ENCODE measurements at regions not wholly inside any gene's neighbourhood (a gene's known extent, or its start where the extent isn't known, plus 50 kb on each side); places are given as distances from the start of the nearest gene placed in this dataset.

DNA sequence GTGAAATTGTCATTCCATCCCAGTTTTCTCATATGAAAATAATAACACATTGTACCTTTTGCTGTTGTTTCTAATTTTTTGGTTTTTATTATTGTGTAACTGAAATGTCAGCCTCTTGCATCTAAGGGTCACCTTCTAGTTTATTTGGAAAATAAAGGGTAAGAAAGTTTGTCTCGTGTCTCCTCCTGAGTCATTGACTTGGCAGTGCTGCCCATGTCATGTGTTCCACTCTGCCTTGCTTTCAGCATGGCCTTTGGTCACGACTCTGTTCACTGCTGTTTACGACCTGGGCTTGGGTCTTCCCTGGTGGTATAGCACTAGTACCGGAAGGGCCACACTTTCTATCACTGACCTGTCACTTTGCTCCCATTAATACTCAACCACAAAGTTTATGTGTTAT lies 171.4 kb upstream of the RSPO3 start:
- Mint-ChIP-seq H3K9me3 (no peaks in the 10 kb centered on the region), H3K4me3 (no peak overlapping the region), H3K27me3 (ENCODE audit: insufficient read depth, low read depth, poor library complexity) (peaks cover 5% of the 10 kb centered on the region), H3K36me3 (ENCODE audit: low read depth) (no peaks in the 10 kb centered on the region), H3K4me1 (no peaks in the 10 kb centered on the region), H3K27ac (no peak overlapping the region)
- H3F3A ChIP-seq (replicated peaks; ENCODE audit: low read depth): no peaks in the 10 kb centered on the region
- H4K20me1 ChIP-seq (replicated peaks; ENCODE audit: insufficient read depth): no peaks in the 10 kb centered on the region
- H3K4me2 ChIP-seq: no peak overlapping the region
- H3K9me2 ChIP-seq (ENCODE audit: insufficient read depth): no peaks in the 10 kb centered on the region
- TF ChIP-seq EZH2phosphoT487 (IDR thresholded peaks at IDR 0.05; ENCODE audit: unreplicated experiment) (no peak), STAT1 (IDR thresholded peaks at IDR 0.05; ENCODE audit: unreplicated experiment) (no peak)
- TF ChIP-seq, protein P1, sequence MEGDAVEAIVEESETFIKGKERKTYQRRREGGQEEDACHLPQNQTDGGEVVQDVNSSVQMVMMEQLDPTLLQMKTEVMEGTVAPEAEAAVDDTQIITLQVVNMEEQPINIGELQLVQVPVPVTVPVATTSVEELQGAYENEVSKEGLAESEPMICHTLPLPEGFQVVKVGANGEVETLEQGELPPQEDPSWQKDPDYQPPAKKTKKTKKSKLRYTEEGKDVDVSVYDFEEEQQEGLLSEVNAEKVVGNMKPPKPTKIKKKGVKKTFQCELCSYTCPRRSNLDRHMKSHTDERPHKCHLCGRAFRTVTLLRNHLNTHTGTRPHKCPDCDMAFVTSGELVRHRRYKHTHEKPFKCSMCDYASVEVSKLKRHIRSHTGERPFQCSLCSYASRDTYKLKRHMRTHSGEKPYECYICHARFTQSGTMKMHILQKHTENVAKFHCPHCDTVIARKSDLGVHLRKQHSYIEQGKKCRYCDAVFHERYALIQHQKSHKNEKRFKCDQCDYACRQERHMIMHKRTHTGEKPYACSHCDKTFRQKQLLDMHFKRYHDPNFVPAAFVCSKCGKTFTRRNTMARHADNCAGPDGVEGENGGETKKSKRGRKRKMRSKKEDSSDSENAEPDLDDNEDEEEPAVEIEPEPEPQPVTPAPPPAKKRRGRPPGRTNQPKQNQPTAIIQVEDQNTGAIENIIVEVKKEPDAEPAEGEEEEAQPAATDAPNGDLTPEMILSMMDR (conservative IDR thresholded peaks at IDR 0.05; ENCODE audit: low read depth in 2 of 2): no peak
- TF ChIP-seq, protein P2, sequence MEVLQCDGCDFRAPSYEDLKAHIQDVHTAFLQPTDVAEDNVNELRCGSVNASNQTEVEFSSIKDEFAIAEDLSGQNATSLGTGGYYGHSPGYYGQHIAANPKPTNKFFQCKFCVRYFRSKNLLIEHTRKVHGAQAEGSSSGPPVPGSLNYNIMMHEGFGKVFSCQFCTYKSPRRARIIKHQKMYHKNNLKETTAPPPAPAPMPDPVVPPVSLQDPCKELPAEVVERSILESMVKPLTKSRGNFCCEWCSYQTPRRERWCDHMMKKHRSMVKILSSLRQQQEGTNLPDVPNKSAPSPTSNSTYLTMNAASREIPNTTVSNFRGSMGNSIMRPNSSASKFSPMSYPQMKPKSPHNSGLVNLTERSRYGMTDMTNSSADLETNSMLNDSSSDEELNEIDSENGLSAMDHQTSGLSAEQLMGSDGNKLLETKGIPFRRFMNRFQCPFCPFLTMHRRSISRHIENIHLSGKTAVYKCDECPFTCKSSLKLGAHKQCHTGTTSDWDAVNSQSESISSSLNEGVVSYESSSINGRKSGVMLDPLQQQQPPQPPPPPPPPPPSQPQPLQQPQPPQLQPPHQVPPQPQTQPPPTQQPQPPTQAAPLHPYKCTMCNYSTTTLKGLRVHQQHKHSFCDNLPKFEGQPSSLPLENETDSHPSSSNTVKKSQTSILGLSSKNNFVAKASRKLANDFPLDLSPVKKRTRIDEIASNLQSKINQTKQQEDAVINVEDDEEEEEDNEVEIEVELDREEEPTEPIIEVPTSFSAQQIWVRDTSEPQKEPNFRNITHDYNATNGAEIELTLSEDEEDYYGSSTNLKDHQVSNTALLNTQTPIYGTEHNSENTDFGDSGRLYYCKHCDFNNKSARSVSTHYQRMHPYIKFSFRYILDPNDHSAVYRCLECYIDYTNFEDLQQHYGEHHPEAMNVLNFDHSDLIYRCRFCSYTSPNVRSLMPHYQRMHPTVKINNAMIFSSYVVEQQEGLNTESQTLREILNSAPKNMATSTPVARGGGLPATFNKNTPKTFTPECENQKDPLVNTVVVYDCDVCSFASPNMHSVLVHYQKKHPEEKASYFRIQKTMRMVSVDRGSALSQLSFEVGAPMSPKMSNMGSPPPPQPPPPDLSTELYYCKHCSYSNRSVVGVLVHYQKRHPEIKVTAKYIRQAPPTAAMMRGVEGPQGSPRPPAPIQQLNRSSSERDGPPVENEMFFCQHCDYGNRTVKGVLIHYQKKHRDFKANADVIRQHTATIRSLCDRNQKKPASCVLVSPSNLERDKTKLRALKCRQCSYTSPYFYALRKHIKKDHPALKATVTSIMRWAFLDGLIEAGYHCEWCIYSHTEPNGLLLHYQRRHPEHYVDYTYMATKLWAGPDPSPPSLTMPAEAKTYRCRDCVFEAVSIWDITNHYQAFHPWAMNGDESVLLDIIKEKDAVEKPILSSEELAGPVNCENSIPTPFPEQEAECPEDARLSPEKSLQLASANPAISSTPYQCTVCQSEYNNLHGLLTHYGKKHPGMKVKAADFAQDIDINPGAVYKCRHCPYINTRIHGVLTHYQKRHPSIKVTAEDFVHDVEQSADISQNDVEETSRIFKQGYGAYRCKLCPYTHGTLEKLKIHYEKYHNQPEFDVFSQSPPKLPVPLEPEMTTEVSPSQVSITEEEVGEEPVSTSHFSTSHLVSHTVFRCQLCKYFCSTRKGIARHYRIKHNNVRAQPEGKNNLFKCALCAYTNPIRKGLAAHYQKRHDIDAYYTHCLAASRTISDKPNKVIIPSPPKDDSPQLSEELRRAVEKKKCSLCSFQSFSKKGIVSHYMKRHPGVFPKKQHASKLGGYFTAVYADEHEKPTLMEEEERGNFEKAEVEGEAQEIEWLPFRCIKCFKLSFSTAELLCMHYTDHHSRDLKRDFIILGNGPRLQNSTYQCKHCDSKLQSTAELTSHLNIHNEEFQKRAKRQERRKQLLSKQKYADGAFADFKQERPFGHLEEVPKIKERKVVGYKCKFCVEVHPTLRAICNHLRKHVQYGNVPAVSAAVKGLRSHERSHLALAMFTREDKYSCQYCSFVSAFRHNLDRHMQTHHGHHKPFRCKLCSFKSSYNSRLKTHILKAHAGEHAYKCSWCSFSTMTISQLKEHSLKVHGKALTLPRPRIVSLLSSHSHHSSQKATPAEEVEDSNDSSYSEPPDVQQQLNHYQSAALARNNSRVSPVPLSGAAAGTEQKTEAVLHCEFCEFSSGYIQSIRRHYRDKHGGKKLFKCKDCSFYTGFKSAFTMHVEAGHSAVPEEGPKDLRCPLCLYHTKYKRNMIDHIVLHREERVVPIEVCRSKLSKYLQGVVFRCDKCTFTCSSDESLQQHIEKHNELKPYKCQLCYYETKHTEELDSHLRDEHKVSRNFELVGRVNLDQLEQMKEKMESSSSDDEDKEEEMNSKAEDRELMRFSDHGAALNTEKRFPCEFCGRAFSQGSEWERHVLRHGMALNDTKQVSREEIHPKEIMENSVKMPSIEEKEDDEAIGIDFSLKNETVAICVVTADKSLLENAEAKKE (CRISPR knock-in tag; IDR thresholded peaks at IDR 0.05): no peak
- DNase-seq (ENCODE audit: low spot score) (no peak), ATAC-seq (no peak)
- H3K4me3 ChIP-seq: no peak overlapping the region
- H3K4me1 ChIP-seq (ENCODE audit: insufficient read depth): no peaks in the 10 kb centered on the region
- H3K36me3 ChIP-seq (ENCODE audit: insufficient read depth): no peaks in the 10 kb centered on the region
- H3K27ac ChIP-seq (ENCODE audit: low read depth): no peak overlapping the region
- H3K27me3 ChIP-seq (ENCODE audit: insufficient read depth): no peaks in the 10 kb centered on the region
- no peak overlapping the region for H2AFZ ChIP-seq
- no peaks in the 10 kb centered on the region for H3K79me2 ChIP-seq (replicated peaks; ENCODE audit: insufficient read depth)

DNA sequence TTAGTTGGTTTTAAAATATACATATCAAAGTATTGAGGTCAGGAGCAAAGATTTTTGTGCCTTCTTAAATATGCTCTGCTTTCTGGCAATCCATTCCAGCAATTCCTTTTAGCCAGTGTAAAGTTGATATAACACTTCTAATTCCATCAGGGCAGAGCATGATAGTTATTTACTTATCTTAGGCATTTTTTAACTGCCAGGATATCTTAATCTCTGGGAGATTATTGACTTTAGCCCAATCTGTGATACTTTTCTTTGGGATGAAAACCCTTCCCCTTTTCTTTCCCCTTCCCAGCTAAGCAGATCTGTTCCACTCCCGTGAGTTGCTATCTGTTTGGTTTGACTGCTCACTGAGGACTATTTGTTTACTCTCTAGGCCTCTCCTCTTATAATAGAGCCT lies 168.7 kb upstream of the RSPO3 start:
- H3K9me3 Mint-ChIP-seq: no peaks in the 10 kb centered on the region
- no peaks in the 10 kb centered on the region for H3K4me1 ChIP-seq (ENCODE audit: insufficient read depth)
- H3K4me2 ChIP-seq: no peak overlapping the region
- no peak for ATAC-seq
- no peaks in the 10 kb centered on the region for H3K27me3 ChIP-seq (ENCODE audit: insufficient read depth)
- H3K27ac Mint-ChIP-seq: no peak overlapping the region
- H3K9me2 ChIP-seq (ENCODE audit: insufficient read depth): no peaks in the 10 kb centered on the region
- H3K4me3 ChIP-seq: no peak overlapping the region
- H3K27me3 Mint-ChIP-seq (ENCODE audit: insufficient read depth, low read depth, poor library complexity): no peaks in the 10 kb centered on the region
- no peaks in the 10 kb centered on the region for H3F3A ChIP-seq (replicated peaks; ENCODE audit: low read depth)
- H3K36me3 Mint-ChIP-seq (ENCODE audit: low read depth): no peaks in the 10 kb centered on the region
- no peaks in the 10 kb centered on the region for H3K36me3 ChIP-seq (ENCODE audit: insufficient read depth)
- DNase-seq (ENCODE audit: low spot score): no peak
- no peaks in the 10 kb centered on the region for H3K79me2 ChIP-seq (replicated peaks; ENCODE audit: insufficient read depth)
- no peak overlapping the region for H3K27ac ChIP-seq (ENCODE audit: low read depth)
- H2AFZ ChIP-seq: no peak overlapping the region
- no peak overlapping the region for H3K4me3 Mint-ChIP-seq
- H4K20me1 ChIP-seq (replicated peaks; ENCODE audit: insufficient read depth): no peaks in the 10 kb centered on the region
- H3K4me1 Mint-ChIP-seq: no peaks in the 10 kb centered on the region
- TF ChIP-seq EZH2 (IDR thresholded peaks at IDR 0.05; ENCODE audit: low read depth, unreplicated experiment) (no peak), EZH2phosphoT487 (IDR thresholded peaks at IDR 0.05; ENCODE audit: unreplicated experiment) (no peak)
